ENCODE measurements at regions not wholly inside any gene's neighbourhood (a gene's known extent, or its start where the extent isn't known, plus 50 kb on each side); places are given as distances from the start of the nearest gene placed in this dataset.

- Mint-ChIP-seq H3K9me3 (peaks cover 0 to 2% of the 10 kb centered on the region in 2 experiments; a peak in 1 of 5 replicates), H3K27me3 (ENCODE audit: low read depth) (no peaks in the 10 kb centered on the region)
- no peaks in the 10 kb centered on the region for H3K27me3 ChIP-seq (ENCODE audit: insufficient read depth, low read length)
These were observed 212.9 kb upstream of the FAR2 start for GRCh38 chr12:28936221-28936620.

More at GRCh38 chr12:28936221-28936620, 212.9 kb upstream of the FAR2 start:
- H3K9ac ChIP-seq (ENCODE audit: extremely low read depth, insufficient read length, low read length), result no peak overlapping the region
- H2BK15ac ChIP-seq (ENCODE audit: low read depth, low read length), result no peak overlapping the region
- no peaks in the 10 kb centered on the region for H3K4me1 ChIP-seq (ENCODE audit: insufficient read depth, low read length)
- H3K27ac ChIP-seq (ENCODE audit: insufficient read length, low read depth, low read length), result no peak overlapping the region
- H2BK5ac ChIP-seq (ENCODE audit: insufficient read length, low read length), result no peak overlapping the region
- peak overlapping the region in 1 of 3 experiments; percentile 67; a peak in 1 of 7 replicates for H3K27ac Mint-ChIP-seq
- no peak overlapping the region for H3K14ac ChIP-seq (ENCODE audit: insufficient read depth, low read length)
- H3K4me1 Mint-ChIP-seq, result peaks cover 3 to 16% of the 10 kb centered on the region in 2 experiments; a peak in 3 of 4 replicates
- no peaks in the 10 kb centered on the region for H3K23me2 ChIP-seq (ENCODE audit: insufficient read length, low read depth, low read length, poor library complexity, severe bottlenecking)
- H3K9me3 ChIP-seq (ENCODE audit: control insufficient read depth, low read depth, low read length), result no peaks in the 10 kb centered on the region
- no peak overlapping the region for H2BK120ac ChIP-seq (ENCODE audit: low read depth, low read length, poor library complexity, severe bottlenecking)
- no peaks in the 10 kb centered on the region for H3K79me2 ChIP-seq (ENCODE audit: insufficient read depth, low read length)
- H2BK12ac ChIP-seq (ENCODE audit: insufficient read length, low read depth, low read length), result no peak overlapping the region
- no peaks in the 10 kb centered on the region for H3K79me1 ChIP-seq (ENCODE audit: insufficient read depth, low read depth, low read length, poor library complexity, severe bottlenecking)
- H3K23ac ChIP-seq (ENCODE audit: insufficient read length, low read depth, low read length), result no peak overlapping the region
- H4K91ac ChIP-seq (ENCODE audit: insufficient read length, low read depth, low read length), result no peak overlapping the region
- H3K4ac ChIP-seq (ENCODE audit: low read depth, low read length), result no peak overlapping the region
- H4K8ac ChIP-seq (replicated peaks; ENCODE audit: insufficient read length, low read depth, low read length), result no peak overlapping the region
- H4K5ac ChIP-seq (ENCODE audit: insufficient read length, low read depth, low read length), result no peak overlapping the region
- H3K36me3 Mint-ChIP-seq (ENCODE audit: insufficient read depth in 1 of 3, low read depth in 3 of 3), result no peaks in the 10 kb centered on the region
- DNase-seq, result no peak
- no peaks in the 10 kb centered on the region for H4K20me1 ChIP-seq (ENCODE audit: control insufficient read depth, insufficient read depth, insufficient read length)
- H3K4me3 Mint-ChIP-seq, result no peak overlapping the region; a peak in 1 of 5 replicates
- H2AK5ac ChIP-seq (ENCODE audit: insufficient read length, low read length), result no peak overlapping the region
- H2AFZ ChIP-seq (ENCODE audit: low read length), result peak overlapping the region; percentile 12
- H2BK20ac ChIP-seq (ENCODE audit: low read depth, low read length, poor library complexity, severe bottlenecking), result no peak overlapping the region
- no peak overlapping the region for H3K4me2 ChIP-seq (ENCODE audit: insufficient read depth, insufficient read length, low read length)
- no peak overlapping the region for H3T11ph ChIP-seq (ENCODE audit: low read length)
- H3K18ac ChIP-seq (ENCODE audit: insufficient read length, low read depth, low read length), result no peak overlapping the region
- no CpG with 5 or more reads among the region's 1 CpG for WGBS (ENCODE audit: extremely low coverage, insufficient read length, low lambda C conversion rate)
- H3K56ac ChIP-seq (ENCODE audit: insufficient read length, low read depth, low read length), result no peak overlapping the region
- TF ChIP-seq, protein P1, sequence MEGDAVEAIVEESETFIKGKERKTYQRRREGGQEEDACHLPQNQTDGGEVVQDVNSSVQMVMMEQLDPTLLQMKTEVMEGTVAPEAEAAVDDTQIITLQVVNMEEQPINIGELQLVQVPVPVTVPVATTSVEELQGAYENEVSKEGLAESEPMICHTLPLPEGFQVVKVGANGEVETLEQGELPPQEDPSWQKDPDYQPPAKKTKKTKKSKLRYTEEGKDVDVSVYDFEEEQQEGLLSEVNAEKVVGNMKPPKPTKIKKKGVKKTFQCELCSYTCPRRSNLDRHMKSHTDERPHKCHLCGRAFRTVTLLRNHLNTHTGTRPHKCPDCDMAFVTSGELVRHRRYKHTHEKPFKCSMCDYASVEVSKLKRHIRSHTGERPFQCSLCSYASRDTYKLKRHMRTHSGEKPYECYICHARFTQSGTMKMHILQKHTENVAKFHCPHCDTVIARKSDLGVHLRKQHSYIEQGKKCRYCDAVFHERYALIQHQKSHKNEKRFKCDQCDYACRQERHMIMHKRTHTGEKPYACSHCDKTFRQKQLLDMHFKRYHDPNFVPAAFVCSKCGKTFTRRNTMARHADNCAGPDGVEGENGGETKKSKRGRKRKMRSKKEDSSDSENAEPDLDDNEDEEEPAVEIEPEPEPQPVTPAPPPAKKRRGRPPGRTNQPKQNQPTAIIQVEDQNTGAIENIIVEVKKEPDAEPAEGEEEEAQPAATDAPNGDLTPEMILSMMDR (conservative IDR thresholded peaks at IDR 0.05), result no peak

All from H9 (cell line).